H9 (cell line): ENCODE measurements at regions not wholly inside any gene's neighbourhood (a gene's known extent, or its start where the extent isn't known, plus 50 kb on each side); places are given as distances from the start of the nearest gene placed in this dataset.
A peak's percentile ranks its signal among the peaks of the same experiment; 100 is the strongest.

Experiments
- DNase-seq: peaks from one replicate; pipeline ENCODE4 v3.0.0-alpha.2; 2017
- H2AFZ ChIP-seq: one replicate; pipeline ENCODE4 v1.6.1; 2013; ENCODE audit warnings: mild to moderate bottlenecking, low read length, control low read depth, moderate library complexity
- H2AK5ac ChIP-seq: 2 replicates; pipeline ENCODE4 v1.6.1; 2013; ENCODE audit warnings: low read length, control low read depth, mixed read lengths; ENCODE audit not compliant: insufficient read length
- H2BK120ac ChIP-seq: one replicate; pipeline ENCODE4 v1.6.1; 2013; ENCODE audit warnings: low read depth, mild to moderate bottlenecking, low read length, control low read depth, inconsistent platforms; ENCODE audit not compliant: poor library complexity, severe bottlenecking
- H2BK12ac ChIP-seq: 2 replicates; pipeline ENCODE4 v1.6.1; 2013; ENCODE audit warnings: low read length, control low read depth, mixed read lengths, low read depth; ENCODE audit not compliant: insufficient read length
- H2BK15ac ChIP-seq: 2 replicates; pipeline ENCODE4 v1.6.1; 2013; ENCODE audit warnings: low read depth, low read length, control low read depth
- H2BK20ac ChIP-seq: one replicate; pipeline ENCODE4 v1.6.1; 2013; ENCODE audit warnings: low read depth, mild to moderate bottlenecking, low read length, control low read depth, inconsistent platforms; ENCODE audit not compliant: poor library complexity, severe bottlenecking
- H2BK5ac ChIP-seq: 2 replicates; pipeline ENCODE4 v1.6.1; 2013; ENCODE audit warnings: low read length, control low read depth, mixed read lengths; ENCODE audit not compliant: insufficient read length
- H3K14ac ChIP-seq: 2 replicates; pipeline ENCODE4 v1.6.1; 2013; ENCODE audit warnings: low read length, control low read depth; ENCODE audit not compliant: insufficient read depth
- H3K18ac ChIP-seq: 2 replicates; pipeline ENCODE4 v1.6.1; 2013; ENCODE audit warnings: low read depth, mild to moderate bottlenecking, mixed read lengths, low read length, control low read depth; ENCODE audit not compliant: insufficient read length
- H3K23ac ChIP-seq: 2 replicates; pipeline ENCODE4 v1.6.1; 2013; ENCODE audit warnings: low read length, control low read depth, mixed read lengths, low read depth; ENCODE audit not compliant: insufficient read length
- H3K23me2 ChIP-seq: 2 replicates; pipeline ENCODE4 v1.6.1; 2013; ENCODE audit warnings: low read depth, mild to moderate bottlenecking, mixed read lengths, low read length, control low read depth; ENCODE audit not compliant: insufficient read length, poor library complexity, severe bottlenecking
- H3K27ac ChIP-seq: 2 replicates; pipeline ENCODE4 v1.5.1; 2013; ENCODE audit warnings: low read length, control low read depth, mixed read lengths, low read depth; ENCODE audit not compliant: insufficient read length
- H3K27me3 ChIP-seq: 2 replicates; pipeline ENCODE4 v1.6.1; 2013; ENCODE audit warnings: low read length, control low read depth, inconsistent platforms; ENCODE audit not compliant: insufficient read depth
- H3K4ac ChIP-seq: 2 replicates; pipeline ENCODE4 v1.6.1; 2013; ENCODE audit warnings: low read depth, mild to moderate bottlenecking, control low read depth, inconsistent platforms, low read length, moderate library complexity
- H3K4me1 ChIP-seq: 2 replicates; pipeline ENCODE4 v1.6.1; 2013; ENCODE audit warnings: low read length, control low read depth, inconsistent platforms; ENCODE audit not compliant: insufficient read depth
- H3K4me2 ChIP-seq: 2 replicates; pipeline ENCODE4 v1.6.1; 2013; ENCODE audit warnings: low read length, control low read depth, mixed read lengths; ENCODE audit not compliant: insufficient read length, insufficient read depth
- H3K56ac ChIP-seq: 2 replicates; pipeline ENCODE4 v1.6.1; 2013; ENCODE audit warnings: low read depth, mild to moderate bottlenecking, mixed read lengths, low read length, control low read depth; ENCODE audit not compliant: insufficient read length
- H3K79me1 ChIP-seq: 2 replicates; pipeline ENCODE4 v1.6.1; 2013; ENCODE audit warnings: low read depth, mild to moderate bottlenecking, moderate library complexity, low read length, control low read depth, inconsistent platforms; ENCODE audit not compliant: insufficient read depth, poor library complexity, severe bottlenecking
- H3K79me2 ChIP-seq: 2 replicates; pipeline ENCODE4 v1.6.1; 2013; ENCODE audit warnings: low read length, control low read depth, inconsistent platforms; ENCODE audit not compliant: insufficient read depth
- H3K9ac ChIP-seq: 2 replicates; pipeline ENCODE4 v1.6.1; 2013; ENCODE audit warnings: low read length, control low read depth, mixed read lengths; ENCODE audit not compliant: insufficient read length; ENCODE audit errors: extremely low read depth
- H3K9me3 ChIP-seq: one replicate; pipeline ENCODE4 v1.6.1; 2013; ENCODE audit warnings: low read depth, low read length, inconsistent platforms; ENCODE audit not compliant: control insufficient read depth
- H3T11ph ChIP-seq: one replicate; pipeline ENCODE4 v1.6.1; 2013; ENCODE audit warnings: mild to moderate bottlenecking, low read length, control low read depth, inconsistent platforms
- H4K20me1 ChIP-seq: one replicate; pipeline ENCODE4 v1.6.1; 2013; ENCODE audit not compliant: control insufficient read depth, insufficient read length, insufficient read depth
- H4K5ac ChIP-seq: 2 replicates; pipeline ENCODE4 v1.6.1; 2013; ENCODE audit warnings: low read depth, mild to moderate bottlenecking, mixed read lengths, low read length, control low read depth; ENCODE audit not compliant: insufficient read length
- H4K8ac ChIP-seq: replicated peaks from 2 replicates; pipeline ENCODE4 v1.6.1; 2013; ENCODE audit warnings: low read length, control low read depth, mixed read lengths, low read depth; ENCODE audit not compliant: insufficient read length
- H4K91ac ChIP-seq: 2 replicates; pipeline ENCODE4 v1.6.1; 2013; ENCODE audit warnings: low read depth, mild to moderate bottlenecking, moderate library complexity, mixed read lengths, low read length, control low read depth; ENCODE audit not compliant: insufficient read length
- H3K27ac Mint-ChIP-seq, 3 experiments: 2 replicates in 2 of 3; 3 replicates in 1 of 3; pipeline ENCODE4 v1.8.0; 2020 to 2021; ENCODE audit warnings: mixed read lengths in 3 of 3, mild to moderate bottlenecking in 1 of 3, moderate library complexity in 1 of 3
- H3K27me3 Mint-ChIP-seq: 2 replicates; pipeline ENCODE4 v1.8.0; 2021; ENCODE audit warnings: low read depth, mild to moderate bottlenecking, moderate library complexity, mixed read lengths
- H3K36me3 Mint-ChIP-seq, 3 experiments: 2 replicates in 2 of 3; 3 replicates in 1 of 3; pipeline ENCODE4 v1.8.0; 2020 to 2021; ENCODE audit warnings: low read depth in 3 of 3, mixed read lengths in 3 of 3; ENCODE audit not compliant: insufficient read depth in 1 of 3
- H3K4me1 Mint-ChIP-seq, 2 experiments: 2 replicates each; pipeline ENCODE4 v1.8.0; 2020; ENCODE audit warnings: mixed read lengths in 2 of 2
- H3K4me3 Mint-ChIP-seq, 2 experiments: 2 replicates in 1 of 2; 3 replicates in 1 of 2; pipeline ENCODE4 v1.8.0; 2020 to 2021; ENCODE audit warnings: mild to moderate bottlenecking in 2 of 2, mixed read lengths in 2 of 2, moderate library complexity in 1 of 2
- H3K9me3 Mint-ChIP-seq, 2 experiments: 2 replicates in 1 of 2; 3 replicates in 1 of 2; pipeline ENCODE4 v1.8.0; 2020; ENCODE audit warnings: mild to moderate bottlenecking in 2 of 2, mixed read lengths in 2 of 2, moderate library complexity in 1 of 2
- CTCF ChIP-seq: fragments of 200-600 bp; sonication (generic); conservative IDR thresholded peaks from 3 replicates; pipeline ENCODE4 v1.8.0; 2021; ENCODE audit warnings: antibody characterized with exemption, mild to moderate bottlenecking
- WGBS: extraction: QIAGEN DNeasy Blood & Tissue Kit; methylation state at CpG from one replicate; pipeline ENCODE4 v1.1.7; 2013; ENCODE audit warnings: missing lambda C conversion rate, low lambda C conversion rate, mixed read lengths; ENCODE audit not compliant: insufficient read length; ENCODE audit errors: extremely low coverage; 5-methylcytosine and 5-hydroxymethylcytosine counted together

GRCh38 chr7:124130-124949, 68.0 kb upstream of the FAM20C start:
- Histone ChIP-seq H3K4me2 (no peak overlapping the region), H2BK120ac (no peak overlapping the region), H3K14ac (no peak overlapping the region), H3K56ac (no peak overlapping the region), H4K5ac (no peak overlapping the region), H3K23me2 (no peaks in the 10 kb centered on the region), H3K27ac (no peak overlapping the region), H2AFZ (no peak overlapping the region), H3T11ph (no peak overlapping the region), H3K4ac (no peak overlapping the region), H4K20me1 (no peaks in the 10 kb centered on the region), H4K8ac (no peak overlapping the region), H2AK5ac (no peak overlapping the region), H3K79me2 (no peaks in the 10 kb centered on the region), H2BK5ac (no peak overlapping the region), H2BK12ac (no peak overlapping the region), H3K18ac (no peak overlapping the region), H3K79me1 (no peaks in the 10 kb centered on the region), H3K27me3 (no peaks in the 10 kb centered on the region), H3K4me1 (peaks cover 7% of the 10 kb centered on the region; the same call in 1 of the 2 replicates), H3K23ac (no peak overlapping the region), H3K9ac (no peak overlapping the region), H2BK15ac (no peak overlapping the region), H2BK20ac (no peak overlapping the region), H3K9me3 (no peaks in the 10 kb centered on the region), H4K91ac (no peak overlapping the region)
- no peak overlapping the region for H3K4me3 Mint-ChIP-seq
- WGBS: no CpG with 5 or more reads among the region's 21 CpGs
- DNase-seq: no peak
- peaks cover 8% of the 10 kb centered on the region for H3K27me3 Mint-ChIP-seq
- TF ChIP-seq CTCF: peak; percentile 33; the same call in 1 of the 3 replicates
- H3K9me3 Mint-ChIP-seq: no peaks in the 10 kb centered on the region
- H3K27ac Mint-ChIP-seq: peak overlapping the region in 1 of 3 experiments; percentile 44; a peak in 1 of 7 replicates
- H3K36me3 Mint-ChIP-seq: no peaks in the 10 kb centered on the region
- peaks cover 28 to 47% of the 10 kb centered on the region in 2 experiments for H3K4me1 Mint-ChIP-seq
